T-cell (primary cell): ENCODE measurements at regions not wholly inside any gene's neighbourhood (a gene's known extent, or its start where the extent isn't known, plus 50 kb on each side); places are given as distances from the start of the nearest gene placed in this dataset.

ENCODE experiments used
- ATAC-seq, 4 experiments: fragments of 200-7000 bp in 3 of 4; fragments of 150-1000 bp in 1 of 4; cut with Tn5 transposase; replicated peaks in 1 of 4; 1 replicate in 3 of 4; 2 replicates in 1 of 4; pipeline ENCODE4 v1.10.0; 2021; ENCODE audit warnings: moderate library complexity in 3 of 4, mild to moderate bottlenecking in 2 of 4, moderate number of reproducible peaks in 1 of 4
- CTCF ChIA-PET, 2 donors: fragments of 300-600 bp; sonication (Branson Sonifier 250); formaldehyde crosslinking; loops; one replicate each; lab custom pipeline; 2022; ENCODE audit warnings: antibody characterized with exemption in 2 of 2; lab: Charles Lee
- POLR2A ChIA-PET, 2 donors: fragments of 300-600 bp; sonication (Branson Sonifier 250); formaldehyde crosslinking; loops; one replicate each; lab custom pipeline; 2022; ENCODE audit warnings: antibody characterized with exemption in 2 of 2; lab: Charles Lee
- DNase-seq, 35 experiments: peaks; one replicate each; pipeline versions ENCODE4 v3.0.0 to v3.0.0-alpha.2; 2013 to 2023
- H3K27ac ChIP-seq: one replicate; pipeline ENCODE4 v1.5.1; 2013; ENCODE audit warnings: low read length
- H3K27me3 ChIP-seq, 2 experiments: replicated peaks in 1 of 2; 1 replicate in 1 of 2; 2 replicates in 1 of 2; pipeline versions ENCODE4 v1.6.1 to v1.7.0; 2013; ENCODE audit warnings: low read length in 1 of 2, mixed read lengths in 1 of 2; ENCODE audit not compliant: control insufficient read depth in 2 of 2, insufficient read depth in 2 of 2; ENCODE audit errors: extremely low read depth in 1 of 2
- H3K36me3 ChIP-seq, 2 donors: 1 replicate in 1 of 2; 2 replicates in 1 of 2; pipeline versions ENCODE4 v1.6.1 to v1.7.0; 2013; ENCODE audit warnings: low read length in 1 of 2; ENCODE audit not compliant: control insufficient read depth in 2 of 2, insufficient read depth in 1 of 2; ENCODE audit errors: extremely low read depth in 1 of 2
- H3K4me1 ChIP-seq, 2 experiments: 1 replicate in 1 of 2; 2 replicates in 1 of 2; pipeline versions ENCODE4 v1.6.1 to v1.7.0; 2013; ENCODE audit warnings: low read length in 2 of 2, mixed read lengths in 1 of 2; ENCODE audit not compliant: insufficient read depth in 2 of 2, control insufficient read depth in 1 of 2; ENCODE audit errors: extremely low read depth in 1 of 2
- H3K4me3 ChIP-seq, 2 donors: 1 replicate in 1 of 2; 2 replicates in 1 of 2; pipeline versions ENCODE4 v1.5.1 to v1.7.0; 2013; ENCODE audit warnings: mild to moderate bottlenecking in 2 of 2, low read length in 1 of 2, moderate library complexity in 1 of 2; ENCODE audit not compliant: control insufficient read depth in 1 of 2; ENCODE audit errors: extremely low read depth in 1 of 2
- H3K9me3 ChIP-seq: 2 replicates; pipeline ENCODE4 v1.7.0; 2013
- H3K27ac Mint-ChIP-seq, 2 donors: one replicate each; pipeline ENCODE4 v1.8.0; 2020 to 2021; ENCODE audit warnings: mild to moderate bottlenecking in 2 of 2, mixed read lengths in 2 of 2
- H3K27me3 Mint-ChIP-seq, 2 donors: one replicate each; pipeline ENCODE4 v1.8.0; 2021 to 2022; ENCODE audit warnings: mixed read lengths in 2 of 2
- H3K36me3 Mint-ChIP-seq: one replicate; pipeline ENCODE4 v1.8.0; 2021; ENCODE audit warnings: mixed read lengths
- H3K4me1 Mint-ChIP-seq, 3 donors: one replicate each; pipeline ENCODE4 v1.8.0; 2020 to 2022; ENCODE audit warnings: mixed read lengths in 3 of 3, mild to moderate bottlenecking in 1 of 3
- H3K4me3 Mint-ChIP-seq, 3 donors: one replicate each; pipeline ENCODE4 v1.8.0; 2020 to 2022; ENCODE audit warnings: mild to moderate bottlenecking in 3 of 3, mixed read lengths in 3 of 3, moderate library complexity in 3 of 3
- H3K9me3 Mint-ChIP-seq, 3 donors: one replicate each; pipeline ENCODE4 v1.8.0; 2020 to 2022; ENCODE audit warnings: mixed read lengths in 3 of 3
- WGBS: methylation state at CpG from one replicate; pipeline ENCODE4 v1.1.5; 2013; ENCODE audit warnings: missing lambda C conversion rate; ENCODE audit not compliant: insufficient coverage; 5-methylcytosine and 5-hydroxymethylcytosine counted together

DNA sequence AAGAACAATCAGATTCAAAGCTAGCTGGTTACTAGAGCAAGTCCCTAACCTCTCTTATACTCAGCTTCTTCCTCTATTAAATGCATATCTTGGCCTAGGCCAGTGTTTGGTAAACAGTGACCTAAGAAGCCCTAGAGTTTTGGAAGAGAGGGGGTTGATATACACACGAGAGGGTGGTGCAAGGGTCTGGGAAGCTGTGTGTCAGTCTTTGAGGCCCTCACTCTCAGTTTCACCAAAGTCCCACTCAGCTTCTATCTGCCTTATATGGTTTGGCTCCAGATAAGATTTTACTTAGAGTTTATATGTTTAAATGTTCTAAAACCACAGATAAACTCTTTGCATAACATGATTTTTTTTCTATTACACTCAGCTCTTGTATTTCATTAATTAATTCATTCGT, 526.1 kb upstream of the BTBD3 start:
- H3K4me3 Mint-ChIP-seq, result no peak overlapping the region
- DNase-seq, result no peak
- no peaks in the 10 kb centered on the region for H3K4me1 Mint-ChIP-seq
- H3K36me3 Mint-ChIP-seq, result no peaks in the 10 kb centered on the region
- ChIA-PET CTCF (no interaction called here), POLR2A (no interaction called here)
- Histone ChIP-seq H3K36me3 (no peaks in the 10 kb centered on the region), H3K27ac (no peak overlapping the region), H3K4me3 (no peak overlapping the region), H3K9me3 (no peaks in the 10 kb centered on the region), H3K4me1 (no peaks in the 10 kb centered on the region), H3K27me3 (no peaks in the 10 kb centered on the region)
- no CpG with 5 or more reads among the region's 2 CpGs for WGBS
- peaks cover 4 to 14% (median 6%) of the 10 kb centered on the region in 3 donors for H3K9me3 Mint-ChIP-seq
- no peak overlapping the region for H3K27ac Mint-ChIP-seq
- no peak for ATAC-seq
- no peaks in the 10 kb centered on the region for H3K27me3 Mint-ChIP-seq

DNA sequence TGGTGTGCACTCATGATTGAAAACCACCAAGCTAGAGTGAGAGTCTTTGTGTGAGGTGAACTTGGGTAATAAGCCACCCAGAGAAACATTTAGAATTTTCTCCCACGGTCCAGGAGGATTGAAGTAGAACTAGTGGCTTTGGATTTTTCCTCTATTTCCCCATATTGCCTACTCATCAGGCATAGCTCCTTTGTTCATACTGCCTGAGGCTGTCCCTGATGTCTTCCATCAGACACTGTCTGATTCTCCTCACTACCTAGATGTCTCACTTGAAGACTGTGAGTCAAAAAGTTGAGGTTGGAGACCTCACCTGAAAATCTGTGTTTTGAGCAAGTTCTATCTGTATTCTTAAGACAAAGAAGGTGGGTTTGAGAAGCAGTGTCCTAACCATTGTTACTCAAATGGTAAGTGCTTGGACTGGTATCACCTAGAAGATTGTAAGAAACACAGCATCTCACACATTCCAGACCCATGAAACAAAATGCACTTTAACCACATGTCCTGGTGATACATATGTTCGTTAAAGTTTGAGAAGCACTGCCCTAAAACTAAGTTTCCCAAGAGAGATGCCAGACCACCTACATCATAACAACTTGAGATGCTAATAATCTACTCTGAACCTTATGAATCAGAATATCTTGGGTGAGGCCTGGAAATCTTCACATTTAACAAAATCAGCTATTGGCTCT, 523.4 kb upstream of the BTBD3 start:
- H3K27me3 ChIP-seq, result no peaks in the 10 kb centered on the region
- no peaks in the 10 kb centered on the region for H3K36me3 Mint-ChIP-seq
- no peak overlapping the region for H3K27ac ChIP-seq
- no peaks in the 10 kb centered on the region for H3K9me3 ChIP-seq
- H3K4me1 Mint-ChIP-seq, result no peaks in the 10 kb centered on the region
- no peak for ATAC-seq
- H3K4me1 ChIP-seq, result no peaks in the 10 kb centered on the region
- no CpG with 5 or more reads among the region's 2 CpGs for WGBS
- H3K27ac Mint-ChIP-seq, result no peak overlapping the region
- POLR2A ChIA-PET, result no interaction called here
- CTCF ChIA-PET, result no interaction called here
- H3K4me3 ChIP-seq, result no peak overlapping the region
- peaks cover 0 to 7% (median under 1%) of the 10 kb centered on the region in 3 donors for H3K9me3 Mint-ChIP-seq
- H3K4me3 Mint-ChIP-seq, result no peak overlapping the region
- H3K27me3 Mint-ChIP-seq, result no peaks in the 10 kb centered on the region
- H3K36me3 ChIP-seq, result no peaks in the 10 kb centered on the region
- no peak for DNase-seq

DNA sequence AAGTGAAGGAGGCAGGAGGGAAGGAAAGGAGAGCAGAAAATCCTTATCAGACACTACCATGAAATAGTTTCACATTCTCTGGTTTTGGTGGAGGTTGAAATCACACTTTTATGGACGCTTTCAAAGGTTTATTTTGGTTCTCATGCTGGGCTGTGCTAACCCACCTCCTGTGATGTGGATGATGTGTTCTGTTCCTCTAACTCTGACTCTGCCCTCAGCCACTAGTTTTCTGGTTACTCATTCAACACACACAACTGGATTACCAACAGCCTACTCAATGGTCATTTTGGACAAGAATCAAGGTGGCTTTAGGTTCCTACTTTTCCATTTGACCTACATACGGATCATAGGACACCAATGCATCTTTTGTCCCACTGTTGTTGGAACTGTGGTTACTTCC, 522.1 kb upstream of the BTBD3 start:
- ChIA-PET CTCF (no interaction called here), POLR2A (no interaction called here)

DNA sequence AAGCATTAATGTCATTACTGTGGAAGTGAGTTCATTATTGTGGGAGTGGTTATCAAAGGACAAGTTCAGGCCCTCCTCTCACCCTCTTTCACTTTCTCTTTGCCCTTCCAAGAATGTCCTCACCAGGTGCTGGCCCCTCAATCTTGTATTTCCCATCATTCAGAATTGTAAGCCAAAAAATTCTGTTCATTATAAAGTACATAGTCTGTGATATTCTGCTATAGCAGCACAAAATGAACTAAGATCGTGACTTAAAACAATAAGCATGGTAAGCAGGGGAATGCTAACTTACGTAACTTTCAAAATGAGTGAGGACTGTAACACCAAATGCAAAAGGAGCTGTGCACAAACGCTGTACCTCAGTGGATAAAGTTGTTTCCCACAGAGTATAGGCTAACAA, 515.7 kb upstream of the BTBD3 start:
- ATAC-seq (no peak), DNase-seq (no peak)
- Mint-ChIP-seq H3K27ac (no peak overlapping the region), H3K4me3 (no peak overlapping the region), H3K4me1 (no peaks in the 10 kb centered on the region), H3K36me3 (no peaks in the 10 kb centered on the region), H3K9me3 (peaks cover 3 to 9% (median 9%) of the 10 kb centered on the region in 3 donors), H3K27me3 (no peaks in the 10 kb centered on the region)
- Histone ChIP-seq H3K9me3 (no peaks in the 10 kb centered on the region), H3K27me3 (no peaks in the 10 kb centered on the region), H3K27ac (no peak overlapping the region), H3K36me3 (no peaks in the 10 kb centered on the region), H3K4me3 (no peak overlapping the region), H3K4me1 (no peaks in the 10 kb centered on the region)
- POLR2A ChIA-PET, result no interaction called here
- whole genome bisulfite sequencing, result 86% methylated on average over 2 of the region's 3 CpGs
- CTCF ChIA-PET, result no interaction called here

More for the DNA sequence above, 522.1 kb upstream of the BTBD3 start:
- Mint-ChIP-seq H3K36me3 (no peaks in the 10 kb centered on the region), H3K27ac (no peak overlapping the region), H3K27me3 (no peaks in the 10 kb centered on the region), H3K4me3 (no peak overlapping the region), H3K9me3 (peaks cover 0 to 7% (median 0%) of the 10 kb centered on the region in 3 donors), H3K4me1 (no peaks in the 10 kb centered on the region)
- Histone ChIP-seq H3K27ac (no peak overlapping the region), H3K9me3 (no peaks in the 10 kb centered on the region), H3K4me3 (no peak overlapping the region), H3K4me1 (no peaks in the 10 kb centered on the region), H3K36me3 (no peaks in the 10 kb centered on the region), H3K27me3 (no peaks in the 10 kb centered on the region)
- no CpG with 5 or more reads among the region's 2 CpGs for WGBS
- ATAC-seq, result no peak
- DNase-seq, result no peak

DNA sequence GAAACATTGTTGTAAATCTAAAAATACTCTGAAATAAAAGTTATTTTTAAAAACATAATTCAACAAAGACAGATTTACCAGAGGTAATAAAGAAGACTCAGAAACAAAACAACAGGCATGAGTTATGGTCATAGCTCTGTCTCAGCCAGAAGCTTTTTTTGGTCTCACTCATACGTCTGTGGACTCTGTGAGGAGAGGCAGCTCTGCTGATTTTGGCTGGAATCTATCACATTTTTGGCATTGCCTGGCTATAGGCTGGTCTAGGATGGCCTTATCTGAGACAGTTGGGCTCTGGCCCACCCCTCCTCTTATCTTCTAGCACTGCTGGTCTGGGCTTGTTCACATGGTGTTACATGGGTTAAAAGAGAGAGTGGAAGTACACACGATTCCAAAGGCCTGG, 514.0 kb upstream of the BTBD3 start:
- ATAC-seq, result no peak
- Histone ChIP-seq H3K36me3 (no peaks in the 10 kb centered on the region), H3K27ac (no peak overlapping the region), H3K27me3 (no peaks in the 10 kb centered on the region), H3K9me3 (no peaks in the 10 kb centered on the region), H3K4me1 (no peaks in the 10 kb centered on the region), H3K4me3 (no peak overlapping the region)
- POLR2A ChIA-PET, result no interaction called here
- no peak overlapping the region for H3K27ac Mint-ChIP-seq
- CTCF ChIA-PET, result no interaction called here
- H3K4me1 Mint-ChIP-seq, result no peaks in the 10 kb centered on the region
- no peak overlapping the region for H3K4me3 Mint-ChIP-seq
- no peaks in the 10 kb centered on the region for H3K36me3 Mint-ChIP-seq
- no peak for DNase-seq
- H3K9me3 Mint-ChIP-seq, result peaks cover 3 to 13% (median 9%) of the 10 kb centered on the region in 3 donors
- 80% methylated on average over 1 of the region's 2 CpGs for WGBS
- H3K27me3 Mint-ChIP-seq, result no peaks in the 10 kb centered on the region

DNA sequence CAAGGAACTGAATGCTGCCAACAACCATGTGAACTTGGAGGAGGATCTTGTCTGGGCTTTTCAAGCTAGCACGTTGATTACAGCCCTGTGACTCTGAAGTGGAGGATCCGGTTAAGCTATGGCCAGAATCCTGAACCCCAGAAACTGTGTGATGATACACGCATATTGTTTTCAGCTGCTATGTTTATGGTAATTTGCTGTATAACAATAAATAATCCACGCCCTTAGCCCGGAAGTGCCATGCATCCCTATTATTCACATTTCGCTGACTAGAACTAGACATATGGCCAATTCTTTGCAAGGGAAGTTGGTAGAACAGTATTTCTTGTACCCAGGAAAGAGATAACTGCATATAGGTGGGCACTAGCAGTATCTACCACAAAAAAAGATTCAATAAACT, 510.8 kb upstream of the BTBD3 start:
- ATAC-seq (no peak), DNase-seq (no peak)
- Histone ChIP-seq H3K36me3 (no peaks in the 10 kb centered on the region), H3K27ac (no peak overlapping the region), H3K4me3 (no peak overlapping the region), H3K4me1 (no peaks in the 10 kb centered on the region), H3K9me3 (no peaks in the 10 kb centered on the region), H3K27me3 (no peaks in the 10 kb centered on the region)
- ChIA-PET CTCF (no interaction called here), POLR2A (no interaction called here)
- Mint-ChIP-seq H3K4me1 (no peaks in the 10 kb centered on the region), H3K27ac (no peak overlapping the region), H3K27me3 (no peaks in the 10 kb centered on the region), H3K9me3 (peaks cover 8 to 14% (median 10%) of the 10 kb centered on the region in 3 donors), H3K36me3 (no peaks in the 10 kb centered on the region), H3K4me3 (no peak overlapping the region)
- 33% methylated on average over 1 of the region's 6 CpGs for whole genome bisulfite sequencing

DNA sequence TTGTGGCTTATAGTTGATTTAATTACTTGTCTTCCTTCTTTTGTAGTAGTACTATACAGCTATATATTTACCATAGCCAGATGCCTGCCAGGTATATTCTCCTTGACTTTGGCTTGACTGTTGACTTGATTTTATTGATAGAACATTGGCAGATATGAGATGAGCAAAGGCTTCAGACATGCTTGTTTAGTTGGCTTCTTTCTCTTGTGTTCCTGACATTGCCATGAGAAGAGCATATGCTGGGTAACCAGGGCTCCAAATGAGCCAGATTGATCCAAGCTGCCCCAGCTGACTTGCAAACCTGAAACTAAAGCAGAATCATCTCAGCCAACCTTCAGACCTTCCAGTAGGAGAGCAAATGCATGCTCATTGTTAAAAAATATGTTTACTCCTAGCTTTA, 508.1 kb upstream of the BTBD3 start:
- Mint-ChIP-seq H3K4me3 (no peak overlapping the region), H3K27me3 (no peaks in the 10 kb centered on the region), H3K4me1 (no peaks in the 10 kb centered on the region), H3K27ac (no peak overlapping the region), H3K36me3 (no peaks in the 10 kb centered on the region), H3K9me3 (peaks cover 11 to 15% (median 15%) of the 10 kb centered on the region in 3 donors)
- Histone ChIP-seq H3K27me3 (no peaks in the 10 kb centered on the region), H3K36me3 (no peaks in the 10 kb centered on the region), H3K4me1 (no peaks in the 10 kb centered on the region), H3K4me3 (no peak overlapping the region), H3K9me3 (no peaks in the 10 kb centered on the region), H3K27ac (no peak overlapping the region)
- POLR2A ChIA-PET, result no interaction called here
- no peak for ATAC-seq
- no peak for DNase-seq
- CTCF ChIA-PET, result no interaction called here
